GM13976 (cell line): ENCODE measurements at regions not wholly inside any gene's neighbourhood (a gene's known extent, or its start where the extent isn't known, plus 50 kb on each side); places are given as distances from the start of the nearest gene placed in this dataset.

Source experiments
- DNase-seq: peaks from one replicate; pipeline ENCODE4 v3.0.0; 2012; ENCODE audit warnings: low spot score
- in situ Hi-C: fragments of 300-500 bp; cut with MboI; formaldehyde crosslinking; loops from one replicate; pipeline ENCODE4 v1.12.0; 2022; ENCODE audit warnings: low sequenced_read_pairs, mixed read lengths, inconsistent platforms; ENCODE audit not compliant: unreplicated experiment
- TF ChIP-seq, protein P1 (sequence below): IDR thresholded peaks from 2 replicates; pipeline ENCODE4 v1.5.1; 2012; ENCODE audit warnings: borderline replicate concordance, mild to moderate bottlenecking; ENCODE audit not compliant: insufficient read depth; ENCODE audit errors: extremely low read depth, missing control alignments, control extremely low read depth

DNA sequence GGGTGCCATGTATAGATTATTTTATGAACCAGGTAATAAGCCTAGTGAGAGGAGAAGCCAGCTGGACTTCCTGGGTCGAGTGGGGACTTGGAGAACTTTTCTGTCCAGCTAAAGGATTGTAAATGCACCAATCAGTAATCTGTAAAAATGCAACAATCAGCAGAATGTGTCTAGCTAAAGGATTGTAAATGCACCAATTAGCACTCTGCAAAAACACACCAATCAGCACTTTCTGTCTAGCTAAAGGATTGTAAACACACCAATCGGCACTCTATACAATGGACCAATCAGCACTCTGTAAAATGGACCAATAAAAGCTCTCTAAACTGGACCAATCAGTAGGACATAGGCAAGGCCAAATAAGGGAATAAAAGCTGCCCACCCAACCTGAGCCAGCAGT is 392.9 kb downstream of the KDM5D start:
- no peak for DNase-seq
- TF ChIP-seq, protein P1, sequence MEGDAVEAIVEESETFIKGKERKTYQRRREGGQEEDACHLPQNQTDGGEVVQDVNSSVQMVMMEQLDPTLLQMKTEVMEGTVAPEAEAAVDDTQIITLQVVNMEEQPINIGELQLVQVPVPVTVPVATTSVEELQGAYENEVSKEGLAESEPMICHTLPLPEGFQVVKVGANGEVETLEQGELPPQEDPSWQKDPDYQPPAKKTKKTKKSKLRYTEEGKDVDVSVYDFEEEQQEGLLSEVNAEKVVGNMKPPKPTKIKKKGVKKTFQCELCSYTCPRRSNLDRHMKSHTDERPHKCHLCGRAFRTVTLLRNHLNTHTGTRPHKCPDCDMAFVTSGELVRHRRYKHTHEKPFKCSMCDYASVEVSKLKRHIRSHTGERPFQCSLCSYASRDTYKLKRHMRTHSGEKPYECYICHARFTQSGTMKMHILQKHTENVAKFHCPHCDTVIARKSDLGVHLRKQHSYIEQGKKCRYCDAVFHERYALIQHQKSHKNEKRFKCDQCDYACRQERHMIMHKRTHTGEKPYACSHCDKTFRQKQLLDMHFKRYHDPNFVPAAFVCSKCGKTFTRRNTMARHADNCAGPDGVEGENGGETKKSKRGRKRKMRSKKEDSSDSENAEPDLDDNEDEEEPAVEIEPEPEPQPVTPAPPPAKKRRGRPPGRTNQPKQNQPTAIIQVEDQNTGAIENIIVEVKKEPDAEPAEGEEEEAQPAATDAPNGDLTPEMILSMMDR: no peak
- in situ Hi-C loops: no loop called here

DNA sequence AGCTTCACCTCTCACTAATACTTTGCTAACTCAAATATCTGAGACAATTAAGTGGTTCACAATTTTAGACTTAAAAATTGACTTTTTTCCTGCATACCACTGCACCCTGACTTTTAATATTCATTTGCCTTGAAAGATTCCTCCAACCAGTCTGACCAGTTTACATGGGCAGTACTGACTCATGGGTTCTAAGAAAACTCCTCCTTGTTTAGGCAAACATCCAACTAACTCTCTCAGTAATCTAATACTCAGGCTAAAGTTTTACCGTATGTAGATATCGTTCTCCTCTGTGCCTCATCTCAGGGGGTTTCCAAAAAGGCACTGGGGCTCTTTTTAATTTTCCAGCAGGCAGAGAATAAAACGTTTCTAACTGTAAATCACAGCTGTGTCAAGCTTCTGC is 422.8 kb downstream of the KDM5D start:
- in situ Hi-C loops: no loop called here
- TF ChIP-seq, protein P1: no peak
- DNase-seq: no peak

DNA sequence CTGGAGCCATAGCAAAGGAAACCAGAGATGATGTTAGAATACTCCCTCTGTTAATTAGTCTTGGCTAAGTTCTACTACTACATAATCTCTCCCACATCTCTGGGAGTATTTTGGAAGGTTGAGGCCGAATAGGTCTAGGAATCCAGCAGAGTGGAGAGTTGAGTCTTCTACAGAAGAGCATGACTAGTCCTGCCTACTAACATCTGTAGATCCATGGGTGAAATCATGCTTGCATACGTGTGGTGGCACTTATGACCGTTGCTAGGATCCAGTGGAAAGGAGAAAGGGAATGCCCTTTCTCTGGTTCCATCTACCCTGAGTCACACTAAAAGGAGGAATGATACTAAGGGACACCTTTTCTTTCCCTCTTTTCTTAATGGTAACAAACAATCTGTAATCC is 425.4 kb downstream of the KDM5D start:
- DNase-seq: no peak
- TF ChIP-seq, protein P1: no peak
- in situ Hi-C loops: no loop called here

DNA sequence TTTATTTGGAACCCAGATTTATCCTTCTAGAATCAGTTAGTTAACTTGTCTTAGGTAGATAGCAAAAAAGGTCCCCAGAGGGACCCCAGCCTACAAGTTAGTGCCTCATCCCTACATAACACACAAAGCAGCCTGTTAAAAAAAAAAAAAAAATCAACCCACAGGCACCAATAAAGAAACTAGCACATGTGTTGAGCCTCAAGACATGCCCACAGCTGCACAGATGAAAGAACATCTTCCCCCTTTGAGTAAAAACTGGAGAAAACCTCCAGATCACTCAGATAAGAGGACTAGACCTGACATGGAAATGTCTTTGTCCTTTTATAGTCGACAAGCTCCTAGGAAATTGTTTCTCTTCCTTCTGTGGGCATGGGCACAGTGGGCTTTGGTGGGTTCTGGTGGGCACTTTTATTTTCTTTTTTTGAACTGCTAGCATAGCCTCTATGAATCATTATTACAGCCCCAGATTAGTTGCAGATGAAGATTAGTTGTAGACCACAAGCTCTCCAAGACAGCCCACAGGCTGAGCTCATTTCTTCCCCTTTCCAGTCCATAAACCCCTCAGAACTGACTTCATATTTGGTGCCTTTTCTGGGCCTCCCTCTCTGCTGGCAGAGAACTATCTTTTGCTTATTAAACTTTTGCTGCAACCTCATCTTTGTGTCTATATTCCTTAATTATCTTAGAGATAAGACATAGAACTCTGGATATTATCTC is 427.1 kb downstream of the KDM5D start:
- DNase-seq: no peak
- TF ChIP-seq, protein P1: no peak
- in situ Hi-C loops: no loop called here

DNA sequence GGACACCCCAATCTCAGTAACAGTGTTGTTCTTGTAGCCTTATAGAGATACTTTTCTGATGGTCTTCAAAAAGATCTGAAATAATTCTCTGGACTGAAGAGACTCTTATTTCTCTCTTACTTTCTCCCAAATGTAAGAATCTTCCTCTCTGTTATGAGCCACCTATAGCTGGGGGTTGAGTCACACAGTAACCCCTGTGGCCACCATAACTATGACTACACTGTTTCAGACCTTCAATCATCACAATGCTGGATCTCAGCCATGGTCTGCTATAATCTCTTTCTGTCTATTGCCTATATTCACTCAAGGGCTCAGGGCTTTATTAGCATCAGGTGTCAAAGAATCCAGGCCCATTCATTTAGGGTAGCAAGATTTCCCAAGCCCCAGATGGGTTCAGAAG is 436.9 kb downstream of the KDM5D start:
- no peak for DNase-seq
- in situ Hi-C loops: no loop called here
- TF ChIP-seq, protein P1: no peak

DNA sequence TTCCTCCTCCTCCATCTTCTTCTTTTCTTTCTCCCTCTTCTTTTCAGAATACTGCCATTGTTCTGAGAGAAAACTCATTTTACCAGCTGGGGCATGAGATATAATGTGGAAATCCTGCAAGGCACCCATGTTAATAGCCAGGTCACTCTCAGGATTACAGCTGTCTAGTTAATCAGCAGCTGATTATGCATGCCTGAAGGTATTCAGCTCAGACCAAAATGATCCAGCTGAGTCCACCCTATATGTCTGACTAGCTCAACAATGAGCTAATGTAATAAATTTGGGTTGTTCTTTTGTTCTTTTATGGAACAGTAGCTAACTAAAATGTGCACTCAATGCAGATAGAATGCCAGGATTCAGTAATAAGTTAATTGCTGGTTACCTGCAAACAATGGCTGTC is 441.4 kb downstream of the KDM5D start:
- DNase-seq: no peak
- TF ChIP-seq, protein P1: no peak
- in situ Hi-C loops: no loop called here
